T-helper 2 cell treated with Interferon-gamma antibody and Interleukin-4, amounts not matched to agents 5 μg/mL and 100 μg/mL, for 36 hours (primary cell): ENCODE measurements at regions not wholly inside any gene's neighbourhood (a gene's known extent, or its start where the extent isn't known, plus 50 kb on each side); places are given as distances from the start of the nearest gene placed in this dataset.
"Not testable (repeated sequence)": the region's sequence is repeated elsewhere in the genome, so short reads cannot be mapped to it uniquely, and the experiment has no call there.

Source experiments
- DNase-seq: peaks from one replicate; pipeline ENCODE4 v3.0.0; 2021; ENCODE audit warnings: low spot score
- H3K27ac Mint-ChIP-seq: one replicate; pipeline ENCODE4 v1.8.0; 2021; ENCODE audit warnings: mild to moderate bottlenecking, mixed read lengths
- H3K27me3 Mint-ChIP-seq: one replicate; pipeline ENCODE4 v1.8.0; 2021; ENCODE audit warnings: low read depth, mixed read lengths
- H3K36me3 Mint-ChIP-seq: one replicate; pipeline ENCODE4 v1.8.0; 2021; ENCODE audit warnings: low read depth, mixed read lengths
- H3K4me1 Mint-ChIP-seq: one replicate; pipeline ENCODE4 v1.8.0; 2021; ENCODE audit warnings: low read depth, mixed read lengths
- H3K4me3 Mint-ChIP-seq: one replicate; pipeline ENCODE4 v1.8.0; 2022; ENCODE audit warnings: mild to moderate bottlenecking, moderate library complexity, mixed read lengths
- H3K9me3 Mint-ChIP-seq: one replicate; pipeline ENCODE4 v1.8.0; 2021; ENCODE audit warnings: mixed read lengths

- H3K9me3 Mint-ChIP-seq, H3K27ac Mint-ChIP-seq, DNase-seq, H3K4me1 Mint-ChIP-seq, H3K4me3 Mint-ChIP-seq, H3K36me3 Mint-ChIP-seq, H3K27me3 Mint-ChIP-seq: not testable (repeated sequence)
These were observed 144.7 kb upstream of the CRYM start for GRCh38 chr16:21422824-21423223.

- H3K27me3 Mint-ChIP-seq, H3K27ac Mint-ChIP-seq, H3K9me3 Mint-ChIP-seq, DNase-seq, H3K36me3 Mint-ChIP-seq, H3K4me3 Mint-ChIP-seq, H3K4me1 Mint-ChIP-seq: not testable (repeated sequence)
These were observed 126.6 kb upstream of the CRYM start for GRCh38 chr16:21404699-21405098.

DNA sequence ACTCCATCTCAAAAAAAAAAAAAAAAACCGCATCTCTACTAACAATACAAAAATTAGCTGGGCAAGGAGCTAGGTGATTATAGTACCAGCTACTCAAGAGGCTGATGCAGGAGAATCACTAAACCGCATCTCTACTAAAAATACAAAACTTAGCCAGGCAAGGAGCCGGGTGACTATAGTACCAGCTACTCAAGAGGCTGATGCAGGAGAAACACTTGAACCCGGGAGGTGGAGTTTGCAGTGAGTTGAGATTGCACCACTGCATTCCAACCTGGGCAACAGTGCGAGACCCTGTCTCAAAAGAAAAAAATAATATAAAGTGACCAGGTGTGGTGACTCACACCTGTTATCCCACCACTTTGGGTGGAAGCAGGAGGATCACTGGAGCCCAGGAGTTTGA lies 119.8 kb upstream of the CRYM start:
- DNase-seq, H3K4me3 Mint-ChIP-seq, H3K9me3 Mint-ChIP-seq, H3K4me1 Mint-ChIP-seq, H3K27me3 Mint-ChIP-seq, H3K27ac Mint-ChIP-seq, H3K36me3 Mint-ChIP-seq: not testable (repeated sequence)

DNA sequence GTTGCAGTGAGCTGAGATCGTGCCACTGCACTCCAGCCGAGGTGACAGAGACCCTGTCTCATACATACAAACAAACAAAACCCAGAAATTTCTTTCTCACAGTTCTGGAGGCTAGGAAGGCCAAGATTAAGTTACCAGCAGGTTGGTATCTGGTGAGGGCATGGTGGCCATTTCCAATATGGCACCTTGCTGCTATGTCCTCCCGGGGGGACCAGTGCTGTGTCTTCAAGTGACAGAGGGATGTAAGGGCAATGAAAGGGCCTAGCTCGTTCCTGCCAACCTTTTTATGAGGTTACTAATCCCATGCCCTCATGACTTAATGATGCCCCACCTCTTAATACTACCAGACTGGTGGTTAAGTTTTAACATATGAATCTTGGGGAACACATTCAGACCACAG lies 118.5 kb upstream of the CRYM start:
- H3K4me1 Mint-ChIP-seq, H3K9me3 Mint-ChIP-seq, H3K4me3 Mint-ChIP-seq, H3K27ac Mint-ChIP-seq, H3K27me3 Mint-ChIP-seq, DNase-seq, H3K36me3 Mint-ChIP-seq: not testable (repeated sequence)

DNA sequence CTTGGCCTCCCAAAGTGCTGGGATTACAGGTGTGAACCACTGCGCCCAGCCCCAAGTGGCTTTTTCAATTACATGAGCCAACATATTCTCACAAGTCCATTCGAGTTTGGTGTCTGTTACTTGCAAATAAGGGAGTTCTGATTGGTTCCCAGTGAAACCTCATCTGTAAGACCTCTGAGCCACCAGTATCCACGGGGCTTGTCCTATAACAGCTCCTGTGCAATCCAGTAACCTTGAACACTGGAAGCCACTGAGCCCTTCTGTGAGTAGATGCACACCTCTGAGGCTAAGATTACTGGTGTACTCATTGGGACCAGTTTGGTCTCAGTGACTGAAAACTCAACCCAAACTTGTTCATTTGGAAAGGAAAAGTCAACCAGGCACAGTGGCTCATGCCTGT lies 112.5 kb upstream of the CRYM start:
- not testable (repeated sequence) for H3K9me3 Mint-ChIP-seq, H3K27me3 Mint-ChIP-seq, DNase-seq, H3K27ac Mint-ChIP-seq, H3K36me3 Mint-ChIP-seq, H3K4me3 Mint-ChIP-seq, H3K4me1 Mint-ChIP-seq

- DNase-seq, H3K27ac Mint-ChIP-seq, H3K4me3 Mint-ChIP-seq, H3K36me3 Mint-ChIP-seq, H3K4me1 Mint-ChIP-seq, H3K27me3 Mint-ChIP-seq, H3K9me3 Mint-ChIP-seq: not testable (repeated sequence)
These were observed 111.8 kb upstream of the CRYM start for GRCh38 chr16:21389860-21390259.

GRCh38 chr16:21387757-21388156 lies 109.7 kb upstream of the CRYM start:
- not testable (repeated sequence) for DNase-seq, H3K36me3 Mint-ChIP-seq, H3K27me3 Mint-ChIP-seq, H3K4me3 Mint-ChIP-seq, H3K4me1 Mint-ChIP-seq, H3K9me3 Mint-ChIP-seq, H3K27ac Mint-ChIP-seq

DNA sequence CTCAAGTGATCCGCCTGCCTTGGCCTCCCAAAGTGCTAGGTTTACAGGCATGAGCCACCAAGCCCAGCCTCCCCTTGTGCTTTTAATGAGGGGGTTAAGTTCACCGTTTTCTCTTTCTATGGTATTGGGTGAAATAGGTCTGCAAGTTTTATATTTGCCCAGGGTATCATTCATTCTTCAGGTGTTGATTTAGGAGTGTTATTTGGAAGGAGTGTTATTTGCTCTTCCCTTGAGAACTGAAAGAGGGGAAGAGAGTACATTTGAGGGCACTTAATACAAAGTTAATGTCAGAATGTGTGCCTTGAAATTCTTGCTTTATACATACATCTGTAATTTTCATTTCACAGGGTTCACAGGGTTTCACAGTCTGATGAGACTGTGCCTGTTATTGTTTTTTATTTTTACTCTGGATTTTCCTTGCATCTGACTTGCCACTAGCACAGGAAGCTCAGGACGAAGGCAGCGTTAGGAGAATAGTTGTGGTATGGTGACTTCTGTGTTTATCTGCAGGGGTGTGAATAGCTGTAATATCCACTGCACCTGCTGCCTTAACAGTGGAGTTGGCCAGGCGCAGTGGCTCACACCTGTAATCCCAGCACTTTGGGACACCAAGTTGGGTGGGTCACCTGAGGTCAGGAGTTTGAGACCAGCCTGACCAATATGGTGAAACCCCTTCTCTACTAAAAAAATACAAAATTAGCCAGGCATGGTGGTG lies 108.3 kb upstream of the CRYM start:
- H3K27ac Mint-ChIP-seq, H3K4me3 Mint-ChIP-seq, H3K4me1 Mint-ChIP-seq, H3K27me3 Mint-ChIP-seq, H3K36me3 Mint-ChIP-seq, DNase-seq, H3K9me3 Mint-ChIP-seq: not testable (repeated sequence)

DNA sequence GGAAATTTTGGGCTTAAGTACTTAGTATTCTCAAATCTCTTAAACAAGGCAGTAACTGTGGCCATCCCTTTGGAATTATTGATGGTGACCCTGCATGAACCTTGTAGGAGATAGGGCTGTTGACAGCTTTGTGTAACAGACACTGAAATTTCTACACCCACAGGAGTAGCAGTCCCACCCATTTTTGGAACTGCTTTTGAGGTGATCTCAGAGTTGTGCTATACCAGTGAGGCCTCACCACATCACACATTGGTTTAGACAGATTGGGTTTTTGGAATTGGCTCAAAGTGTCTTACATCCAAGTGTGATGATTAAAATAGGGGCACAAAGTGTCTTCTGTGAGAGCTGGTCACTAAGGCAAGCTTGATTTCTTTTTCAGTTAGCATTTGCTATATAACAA lies 105.6 kb upstream of the CRYM start:
- DNase-seq, H3K27ac Mint-ChIP-seq: not testable (repeated sequence)

GRCh38 chr16:21379645-21380044 lies 101.6 kb upstream of the CRYM start:
- H3K4me1 Mint-ChIP-seq, H3K36me3 Mint-ChIP-seq, H3K27me3 Mint-ChIP-seq, H3K4me3 Mint-ChIP-seq, H3K9me3 Mint-ChIP-seq, H3K27ac Mint-ChIP-seq, DNase-seq: not testable (repeated sequence)

More for the DNA sequence above, 105.6 kb upstream of the CRYM start:
- H3K27me3 Mint-ChIP-seq, H3K4me3 Mint-ChIP-seq, H3K4me1 Mint-ChIP-seq, H3K9me3 Mint-ChIP-seq, H3K36me3 Mint-ChIP-seq: not testable (repeated sequence)

DNA sequence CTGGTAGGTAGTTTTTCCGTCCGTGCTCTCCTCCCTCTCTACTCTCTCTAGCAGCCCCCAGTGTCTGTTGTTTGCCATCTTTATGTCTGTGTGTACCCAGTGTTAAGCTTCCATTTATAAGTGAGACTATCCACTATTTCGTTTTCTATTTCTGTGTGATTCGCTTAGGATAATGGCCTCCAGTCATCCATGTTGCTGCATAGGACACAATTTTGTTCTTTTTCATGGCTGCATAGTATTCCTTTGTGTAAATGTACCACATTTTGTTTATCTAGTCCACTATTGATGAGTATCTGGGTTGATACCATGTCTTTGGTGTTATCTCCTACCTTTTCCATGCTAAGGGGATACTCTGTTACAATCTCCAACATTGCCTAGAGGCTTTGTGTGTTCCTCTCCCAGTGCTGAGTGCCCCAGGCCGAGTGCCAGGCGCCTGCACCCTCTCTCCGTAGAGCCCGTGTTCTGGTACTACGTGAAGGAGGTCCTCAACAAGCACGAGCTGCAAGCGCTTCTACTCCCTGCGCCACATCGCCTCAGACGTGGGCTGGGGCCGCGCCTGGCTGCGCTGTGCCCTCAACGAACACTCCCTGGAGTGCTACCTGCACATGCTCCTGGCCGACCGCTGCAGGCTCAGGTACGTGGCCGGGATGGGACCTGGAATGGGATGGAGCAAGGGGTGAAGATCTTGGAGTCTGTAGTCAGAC lies 98.3 kb upstream of the CRYM start:
- H3K27me3 Mint-ChIP-seq, DNase-seq, H3K36me3 Mint-ChIP-seq, H3K9me3 Mint-ChIP-seq, H3K27ac Mint-ChIP-seq, H3K4me1 Mint-ChIP-seq, H3K4me3 Mint-ChIP-seq: not testable (repeated sequence)

DNA sequence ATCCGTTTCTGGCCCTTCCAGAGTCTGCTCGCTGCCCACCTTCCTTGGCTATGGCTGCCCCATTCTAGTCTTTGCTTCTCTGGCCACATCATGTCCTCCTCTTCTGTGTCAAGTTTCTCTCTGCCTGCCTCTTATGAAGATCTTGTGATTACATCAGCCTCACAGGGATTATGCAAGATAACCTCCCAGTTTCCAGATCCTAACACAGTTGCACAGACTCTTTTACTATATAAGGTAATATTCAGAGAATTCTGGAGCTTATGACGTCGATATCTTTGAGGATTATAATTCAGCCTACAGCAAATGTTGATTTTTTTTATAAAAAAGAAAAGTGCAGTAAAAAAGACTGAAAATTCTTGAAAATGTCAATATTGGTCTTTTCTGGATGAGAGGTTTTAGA lies 97.2 kb upstream of the CRYM start:
- not testable (repeated sequence) for H3K4me1 Mint-ChIP-seq, H3K4me3 Mint-ChIP-seq, H3K27ac Mint-ChIP-seq, H3K36me3 Mint-ChIP-seq, H3K9me3 Mint-ChIP-seq, H3K27me3 Mint-ChIP-seq, DNase-seq

DNA sequence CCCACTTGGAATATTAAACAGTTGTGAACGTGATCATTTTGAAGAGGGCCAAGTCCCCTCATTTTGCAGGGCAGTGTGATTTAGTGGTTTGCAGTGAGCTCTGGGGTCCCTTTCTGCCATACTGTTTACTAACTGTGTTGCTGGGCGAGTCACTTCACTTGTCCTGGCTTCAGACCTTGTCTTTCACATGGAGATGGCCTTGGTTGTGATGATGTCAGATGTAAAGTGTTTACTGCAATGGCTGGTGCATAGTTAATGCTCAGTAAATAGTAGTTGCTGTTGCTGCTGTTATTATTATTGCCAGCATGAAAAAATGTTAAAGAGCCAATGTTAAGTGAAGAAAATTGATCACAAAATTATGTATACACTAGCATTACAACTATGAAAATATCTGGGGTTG lies 95.4 kb upstream of the CRYM start:
- H3K27ac Mint-ChIP-seq, H3K9me3 Mint-ChIP-seq, H3K36me3 Mint-ChIP-seq, H3K4me1 Mint-ChIP-seq, H3K4me3 Mint-ChIP-seq, H3K27me3 Mint-ChIP-seq, DNase-seq: not testable (repeated sequence)

GRCh38 chr16:21372862-21373261 lies 94.8 kb upstream of the CRYM start:
- not testable (repeated sequence) for H3K27me3 Mint-ChIP-seq, H3K27ac Mint-ChIP-seq, H3K4me1 Mint-ChIP-seq, H3K9me3 Mint-ChIP-seq, DNase-seq, H3K4me3 Mint-ChIP-seq, H3K36me3 Mint-ChIP-seq
